GM23338 (cell line): ENCODE measurements at regions not wholly inside any gene's neighbourhood (a gene's known extent, or its start where the extent isn't known, plus 50 kb on each side); places are given as distances from the start of the nearest gene placed in this dataset.

Source experiments
- ATAC-seq: fragments of 200-7000 bp; cut with Tn5 transposase; 3 replicates; pipeline ENCODE4 v1.9.1; 2020
- DNase-seq: peaks from one replicate; pipeline ENCODE4 v3.0.0-alpha.2; 2015; ENCODE audit warnings: low spot score
- H2AFZ ChIP-seq: fragments of 200-600 bp; sonication (generic); 2 replicates; pipeline ENCODE4 v1.8.0; 2016; ENCODE audit warnings: antibody characterized with exemption, mild to moderate bottlenecking, moderate library complexity
- H3F3A ChIP-seq: fragments of 200-600 bp; sonication (generic); replicated peaks from 2 replicates; pipeline ENCODE4 v1.8.0; 2017; ENCODE audit warnings: antibody characterized with exemption, mixed run types, low read depth
- H3K27ac ChIP-seq: fragments of 200-600 bp; sonication (generic); 2 replicates; pipeline ENCODE4 v1.6.1; 2016; ENCODE audit warnings: low read depth
- H3K27me3 ChIP-seq: fragments of 200-600 bp; sonication (generic); 2 replicates; pipeline ENCODE4 v1.8.0; 2016; ENCODE audit warnings: mild to moderate bottlenecking, mixed run types, moderate library complexity; ENCODE audit not compliant: insufficient read depth
- H3K36me3 ChIP-seq: fragments of 200-600 bp; sonication (generic); 2 replicates; pipeline ENCODE4 v1.8.0; 2016; ENCODE audit warnings: mild to moderate bottlenecking; ENCODE audit not compliant: insufficient read depth
- H3K4me1 ChIP-seq: fragments of 200-600 bp; sonication (generic); 2 replicates; pipeline ENCODE4 v1.8.0; 2016; ENCODE audit warnings: mild to moderate bottlenecking, moderate library complexity; ENCODE audit not compliant: insufficient read depth
- H3K4me2 ChIP-seq: fragments of 200-600 bp; sonication (generic); 2 replicates; pipeline ENCODE4 v1.7.1; 2017; ENCODE audit warnings: mixed run types
- H3K4me3 ChIP-seq: fragments of 200-600 bp; sonication (generic); 2 replicates; pipeline ENCODE4 v1.6.1; 2016; ENCODE audit warnings: mixed run types
- H3K79me2 ChIP-seq: fragments of 200-600 bp; sonication (generic); replicated peaks from 2 replicates; pipeline ENCODE4 v1.8.0; 2017; ENCODE audit warnings: mild to moderate bottlenecking; ENCODE audit not compliant: insufficient read depth
- H3K9me2 ChIP-seq: fragments of 200-600 bp; sonication (generic); 2 replicates; pipeline ENCODE4 v1.8.0; 2017; ENCODE audit not compliant: insufficient read depth
- H4K20me1 ChIP-seq: fragments of 200-600 bp; sonication (generic); replicated peaks from 2 replicates; pipeline ENCODE4 v1.8.0; 2017; ENCODE audit warnings: mild to moderate bottlenecking; ENCODE audit not compliant: insufficient read depth
- H3K27ac Mint-ChIP-seq: 2 replicates; pipeline ENCODE4 v1.8.0; 2020; ENCODE audit warnings: inconsistent platforms, mild to moderate bottlenecking, moderate library complexity, mixed read lengths
- H3K27me3 Mint-ChIP-seq: 3 replicates; pipeline ENCODE4 v1.8.0; 2022; ENCODE audit warnings: low read depth, mild to moderate bottlenecking, moderate library complexity, mixed read lengths, inconsistent platforms; ENCODE audit not compliant: insufficient read depth, poor library complexity
- H3K36me3 Mint-ChIP-seq: 3 replicates; pipeline ENCODE4 v1.8.0; 2021; ENCODE audit warnings: low read depth, mild to moderate bottlenecking, inconsistent platforms, moderate library complexity, mixed read lengths
- H3K4me1 Mint-ChIP-seq: 3 replicates; pipeline ENCODE4 v1.8.0; 2020; ENCODE audit warnings: mild to moderate bottlenecking, inconsistent platforms, mixed read lengths
- H3K4me3 Mint-ChIP-seq: 3 replicates; pipeline ENCODE4 v1.8.0; 2021; ENCODE audit warnings: moderate library complexity, mild to moderate bottlenecking, inconsistent platforms, mixed read lengths
- H3K9me3 Mint-ChIP-seq: 3 replicates; pipeline ENCODE4 v1.8.0; 2020; ENCODE audit warnings: moderate library complexity, mild to moderate bottlenecking, inconsistent platforms, mixed read lengths
- CREB1 ChIP-seq: fragments of 250-450 bp; sonication (Bioruptor Pico); IDR thresholded peaks from 2 replicates; pipeline ENCODE4 v1.5.0; 2020; ENCODE audit warnings: low read depth, mild to moderate bottlenecking, moderate library complexity
- CTCF ChIP-seq, 2 experiments: fragments of 200-600 bp in 1 of 2; sonication (generic) in 1 of 2; conservative IDR thresholded peaks; 2 replicates each; pipeline versions ENCODE4 v1.5.1 to v1.6.1; 2016 to 2017; ENCODE audit warnings: antibody characterized with exemption in 2 of 2, low read depth in 2 of 2, mild to moderate bottlenecking in 2 of 2, moderate library complexity in 1 of 2
- ETS1 ChIP-seq: IDR thresholded peaks from 2 replicates; pipeline ENCODE4 v1.6.1; 2016; ENCODE audit warnings: antibody characterized with exemption
- EZH2 ChIP-seq: fragments of 200-600 bp; sonication (generic); IDR thresholded peaks from one replicate; pipeline ENCODE4 v1.8.0; 2017; ENCODE audit warnings: antibody characterized with exemption, mild to moderate bottlenecking, low read depth; ENCODE audit not compliant: unreplicated experiment
- EZH2phosphoT487 ChIP-seq: fragments of 200-600 bp; sonication (generic); IDR thresholded peaks from one replicate; pipeline ENCODE4 v1.8.1; 2018; ENCODE audit warnings: antibody characterized with exemption; ENCODE audit not compliant: unreplicated experiment
- JUNB ChIP-seq: IDR thresholded peaks from one replicate; pipeline ENCODE4 v1.6.1; 2016; ENCODE audit warnings: antibody characterized with exemption; ENCODE audit not compliant: unreplicated experiment
- NANOG ChIP-seq: IDR thresholded peaks from 2 replicates; pipeline ENCODE4 v1.6.1; 2016; ENCODE audit warnings: antibody characterized with exemption, borderline replicate concordance
- POLR2AphosphoS5 ChIP-seq: IDR thresholded peaks from 2 replicates; pipeline ENCODE4 v1.6.1; 2016; ENCODE audit warnings: antibody characterized with exemption, low read depth
- REST ChIP-seq: IDR thresholded peaks from one replicate; pipeline ENCODE4 v1.6.1; 2018; ENCODE audit warnings: antibody characterized with exemption; ENCODE audit not compliant: unreplicated experiment
- STAT1 ChIP-seq: IDR thresholded peaks from one replicate; pipeline ENCODE4 v1.6.1; 2016; ENCODE audit warnings: antibody characterized with exemption; ENCODE audit not compliant: unreplicated experiment
- ZNF114 ChIP-seq: fragments of 250-450 bp; sonication (Bioruptor Pico); IDR thresholded peaks from 2 replicates; pipeline ENCODE4 v1.5.0; 2020; ENCODE audit warnings: mild to moderate bottlenecking, moderate library complexity
- ZNF331 ChIP-seq: fragments of 250-450 bp; sonication (Bioruptor Pico); IDR thresholded peaks from 2 replicates; pipeline ENCODE4 v1.5.0; 2020; ENCODE audit warnings: low read depth, mild to moderate bottlenecking, moderate library complexity
- ZNF462 ChIP-seq: fragments of 250-450 bp; sonication (Bioruptor Pico); IDR thresholded peaks from 2 replicates; pipeline ENCODE4 v1.5.0; 2020; ENCODE audit warnings: mild to moderate bottlenecking, moderate library complexity

- Histone ChIP-seq H3K4me2 (no peak overlapping the region), H2AFZ (no peak overlapping the region), H3K4me1 (0 out of 2 replicates have a peak, but pooled peaks cover 8% of the 10 kb centered on the region), H3F3A (no peaks in the 10 kb centered on the region), H4K20me1 (no peaks in the 10 kb centered on the region), H3K79me2 (no peaks in the 10 kb centered on the region), H3K27me3 (no peaks in the 10 kb centered on the region), H3K27ac (no peak overlapping the region), H3K4me3 (no peak overlapping the region), H3K9me2 (no peaks in the 10 kb centered on the region), H3K36me3 (no peaks in the 10 kb centered on the region)
- Mint-ChIP-seq H3K27ac (no peak overlapping the region), H3K4me1 (no peaks in the 10 kb centered on the region), H3K36me3 (no peaks in the 10 kb centered on the region), H3K9me3 (no peaks in the 10 kb centered on the region), H3K27me3 (no peaks in the 10 kb centered on the region), H3K4me3 (no peak overlapping the region)
- ATAC-seq, result no peak
- TF ChIP-seq NANOG (no peak), CTCF (conservative IDR thresholded peaks at IDR 0.05; ENCODE audit: low read depth in 2 of 2) (no peak), CREB1 (CRISPR knock-in tag) (no peak), ZNF114 (CRISPR knock-in tag) (no peak), ETS1 (no peak), REST (no peak), EZH2 (no peak), JUNB (no peak), EZH2phosphoT487 (no peak), STAT1 (no peak), ZNF462 (CRISPR knock-in tag) (no peak), POLR2AphosphoS5 (no peak), ZNF331 (CRISPR knock-in tag) (no peak)
- DNase-seq, result no peak
These were observed 241.0 kb downstream of the PTPRC start for GRCh38 chr1:198879711-198880306.
